ENCODE measurements at regions not wholly inside any gene's neighbourhood (a gene's known extent, or its start where the extent isn't known, plus 50 kb on each side); places are given as distances from the start of the nearest gene placed in this dataset.

DNA sequence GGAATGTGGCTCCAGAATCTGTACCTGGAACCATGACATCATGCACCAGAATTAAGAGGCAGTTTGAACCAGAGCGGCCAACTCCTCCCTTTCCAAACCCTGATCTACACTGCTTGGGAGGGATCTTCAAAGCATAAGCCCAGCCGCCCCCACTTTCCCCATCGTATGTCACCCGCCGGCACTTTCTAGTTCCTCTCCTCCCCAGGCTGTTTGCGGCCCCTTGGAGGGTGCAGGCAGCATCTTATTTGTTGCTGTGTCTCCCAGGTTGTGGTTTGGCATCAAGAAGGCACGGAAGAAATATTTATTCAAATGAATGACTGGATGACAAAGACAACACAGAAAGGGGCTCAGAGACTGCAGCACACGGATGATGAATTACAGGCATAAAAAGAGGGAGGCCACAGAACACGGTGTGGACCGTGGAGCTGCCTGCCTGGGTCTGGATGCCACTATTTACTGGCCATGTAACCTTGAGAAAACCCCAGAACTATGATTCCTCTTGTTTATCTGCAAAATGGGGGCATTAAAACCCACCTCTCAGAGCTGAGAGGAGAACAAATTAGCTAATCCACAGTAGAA is 305.8 kb downstream of the EIPR1 start:
- no peak for DNase-seq (ENCODE audit: low spot score)
- H3K4me3 ChIP-seq: no peak overlapping the region
- ATAC-seq (ENCODE audit: insufficient number of reproducible peaks, low FRiP score, low read depth): no peak
- H3K36me3 ChIP-seq: no peaks in the 10 kb centered on the region
- H3K4me1 ChIP-seq (ENCODE audit: control insufficient read depth in 1 of 2, low read depth in 2 of 2): no peaks in the 10 kb centered on the region
- H3K27me3 ChIP-seq (replicated peaks; ENCODE audit: insufficient read depth): no peaks in the 10 kb centered on the region
- no peak overlapping the region for H3K27ac ChIP-seq
- H3K9me3 ChIP-seq: no peaks in the 10 kb centered on the region
- TF ChIP-seq, protein P1, sequence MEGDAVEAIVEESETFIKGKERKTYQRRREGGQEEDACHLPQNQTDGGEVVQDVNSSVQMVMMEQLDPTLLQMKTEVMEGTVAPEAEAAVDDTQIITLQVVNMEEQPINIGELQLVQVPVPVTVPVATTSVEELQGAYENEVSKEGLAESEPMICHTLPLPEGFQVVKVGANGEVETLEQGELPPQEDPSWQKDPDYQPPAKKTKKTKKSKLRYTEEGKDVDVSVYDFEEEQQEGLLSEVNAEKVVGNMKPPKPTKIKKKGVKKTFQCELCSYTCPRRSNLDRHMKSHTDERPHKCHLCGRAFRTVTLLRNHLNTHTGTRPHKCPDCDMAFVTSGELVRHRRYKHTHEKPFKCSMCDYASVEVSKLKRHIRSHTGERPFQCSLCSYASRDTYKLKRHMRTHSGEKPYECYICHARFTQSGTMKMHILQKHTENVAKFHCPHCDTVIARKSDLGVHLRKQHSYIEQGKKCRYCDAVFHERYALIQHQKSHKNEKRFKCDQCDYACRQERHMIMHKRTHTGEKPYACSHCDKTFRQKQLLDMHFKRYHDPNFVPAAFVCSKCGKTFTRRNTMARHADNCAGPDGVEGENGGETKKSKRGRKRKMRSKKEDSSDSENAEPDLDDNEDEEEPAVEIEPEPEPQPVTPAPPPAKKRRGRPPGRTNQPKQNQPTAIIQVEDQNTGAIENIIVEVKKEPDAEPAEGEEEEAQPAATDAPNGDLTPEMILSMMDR (IDR thresholded peaks at IDR 0.05): no peak

DNA sequence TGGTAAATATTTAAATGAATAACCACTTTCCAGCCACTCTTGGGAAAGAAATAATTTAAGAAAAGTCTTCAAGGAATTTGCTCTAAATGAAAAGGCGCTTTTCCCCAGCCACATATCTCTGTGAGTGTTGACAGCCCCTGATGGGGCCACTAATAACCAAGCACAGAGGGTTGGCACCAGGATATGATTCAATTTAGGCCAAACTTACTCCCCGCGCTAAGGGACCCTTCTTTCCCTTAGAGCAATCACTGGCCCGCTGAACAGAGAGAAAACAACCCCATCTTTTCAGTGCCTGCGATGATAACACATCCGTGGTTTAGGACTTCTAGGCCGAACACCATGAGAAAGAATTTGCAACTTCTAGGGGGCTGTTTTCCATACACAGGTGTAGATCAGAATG is 310.8 kb downstream of the EIPR1 start:
- H3K36me3 ChIP-seq: no peaks in the 10 kb centered on the region
- no peak for DNase-seq (ENCODE audit: low spot score)
- H3K27ac ChIP-seq: no peak overlapping the region
- TF ChIP-seq, protein P1 (IDR thresholded peaks at IDR 0.05): no peak
- ATAC-seq (ENCODE audit: insufficient number of reproducible peaks, low FRiP score, low read depth): no peak
- no peaks in the 10 kb centered on the region for H3K4me1 ChIP-seq (ENCODE audit: control insufficient read depth in 1 of 2, low read depth in 2 of 2)
- no peaks in the 10 kb centered on the region for H3K9me3 ChIP-seq
- no peak overlapping the region for H3K4me3 ChIP-seq
- H3K27me3 ChIP-seq (replicated peaks; ENCODE audit: insufficient read depth): no peaks in the 10 kb centered on the region

DNA sequence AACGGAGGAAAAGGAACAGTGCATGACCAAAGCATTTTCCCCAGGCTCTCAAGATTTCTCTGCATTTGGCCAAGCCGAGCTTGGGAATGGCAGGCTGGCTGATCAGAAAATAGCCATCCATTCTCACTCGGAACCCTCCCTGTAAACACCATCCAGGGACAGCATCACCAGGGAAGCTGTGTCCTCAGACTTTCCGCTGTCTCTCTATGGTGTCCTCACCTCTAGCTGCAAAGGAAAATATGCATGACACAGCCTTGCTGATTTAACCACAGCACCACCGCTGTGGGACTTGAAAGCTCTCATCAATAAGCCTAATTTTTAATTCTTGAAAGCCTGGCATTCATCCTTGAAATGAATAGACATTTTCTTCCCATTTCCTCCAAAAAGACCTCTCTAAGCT is 311.7 kb downstream of the EIPR1 start:
- TF ChIP-seq, protein P1 (IDR thresholded peaks at IDR 0.05): no peak
- Histone ChIP-seq H3K27me3 (replicated peaks; ENCODE audit: insufficient read depth) (no peaks in the 10 kb centered on the region), H3K4me3 (no peak overlapping the region), H3K27ac (no peak overlapping the region), H3K36me3 (no peaks in the 10 kb centered on the region), H3K4me1 (ENCODE audit: control insufficient read depth in 1 of 2, low read depth in 2 of 2) (no peaks in the 10 kb centered on the region), H3K9me3 (no peaks in the 10 kb centered on the region)
- ATAC-seq (ENCODE audit: insufficient number of reproducible peaks, low FRiP score, low read depth): no peak
- no peak for DNase-seq (ENCODE audit: low spot score)

DNA sequence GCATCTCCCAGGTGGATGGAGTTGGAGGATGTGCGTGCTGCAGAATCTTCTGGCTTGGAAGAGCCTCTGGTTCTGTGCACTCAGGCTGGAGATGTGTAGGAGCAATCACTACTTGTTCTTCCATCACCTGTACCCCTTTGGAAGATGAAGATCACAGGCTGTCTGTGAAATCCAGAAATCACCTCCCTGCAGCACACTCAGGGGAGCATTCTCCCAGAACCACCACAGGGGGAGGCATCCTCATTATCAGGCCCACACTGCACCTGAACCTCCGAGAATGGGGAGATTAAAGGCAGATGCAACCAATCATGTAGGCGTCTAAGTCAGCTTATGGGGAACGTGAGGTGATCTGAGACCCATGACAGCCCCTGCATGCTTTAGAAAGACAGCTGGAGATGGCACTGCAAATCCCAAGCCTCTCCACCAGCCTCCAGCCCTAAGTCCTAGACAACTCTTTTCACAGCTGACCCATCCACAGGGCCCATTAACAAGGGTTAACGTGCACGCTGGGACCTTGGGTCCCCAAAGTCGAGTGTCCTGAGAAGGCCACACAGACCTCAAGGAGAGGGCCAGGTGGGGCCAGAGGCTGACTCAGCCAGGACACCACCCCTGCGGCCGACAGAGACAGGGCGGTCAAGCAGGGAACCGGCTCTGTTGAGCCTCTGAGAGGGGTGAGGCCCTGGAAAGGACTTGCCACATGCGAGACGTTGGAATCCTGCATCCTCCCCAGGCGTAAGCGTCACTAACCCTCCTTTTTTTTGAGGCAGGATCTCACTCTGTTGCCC is 314.9 kb downstream of the EIPR1 start:
- no peak for DNase-seq (ENCODE audit: low spot score)

DNA sequence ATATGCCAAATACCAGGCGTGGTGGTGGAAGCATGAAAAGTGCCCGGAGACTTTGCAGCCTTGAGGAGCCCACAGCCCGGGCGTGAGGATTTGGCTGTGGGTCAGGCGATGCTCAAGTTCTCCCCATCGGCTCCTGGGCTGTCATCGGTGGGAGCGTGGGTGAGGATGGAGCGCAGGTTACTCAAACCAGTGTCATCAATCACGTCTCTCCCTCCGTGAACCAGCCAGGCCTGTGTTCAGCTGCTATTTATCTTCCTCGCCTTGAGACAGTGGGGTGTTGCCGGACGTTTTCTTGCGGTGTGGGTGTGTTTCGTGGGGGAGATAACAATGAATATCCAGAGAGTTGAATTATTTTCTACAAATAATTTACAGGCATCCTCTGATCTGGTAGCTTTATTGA is 317.6 kb downstream of the EIPR1 start:
- no peaks in the 10 kb centered on the region for H3K9me3 ChIP-seq
- no peaks in the 10 kb centered on the region for H3K36me3 ChIP-seq
- TF ChIP-seq, protein P1 (IDR thresholded peaks at IDR 0.05): no peak
- no peak overlapping the region for H3K4me3 ChIP-seq
- ATAC-seq (ENCODE audit: insufficient number of reproducible peaks, low FRiP score, low read depth) (no peak), DNase-seq (ENCODE audit: low spot score) (no peak)
- no peaks in the 10 kb centered on the region for H3K27me3 ChIP-seq (replicated peaks; ENCODE audit: insufficient read depth)
- no peak overlapping the region for H3K27ac ChIP-seq
- H3K4me1 ChIP-seq (ENCODE audit: control insufficient read depth in 1 of 2, low read depth in 2 of 2): no peaks in the 10 kb centered on the region

More for the DNA sequence above, 314.9 kb downstream of the EIPR1 start:
- H3K27ac ChIP-seq: no peak overlapping the region
- no peak for ATAC-seq (ENCODE audit: insufficient number of reproducible peaks, low FRiP score, low read depth)
- no peaks in the 10 kb centered on the region for H3K36me3 ChIP-seq
- no peaks in the 10 kb centered on the region for H3K27me3 ChIP-seq (replicated peaks; ENCODE audit: insufficient read depth)
- H3K4me3 ChIP-seq: no peak overlapping the region
- H3K4me1 ChIP-seq (ENCODE audit: control insufficient read depth in 1 of 2, low read depth in 2 of 2): no peaks in the 10 kb centered on the region
- H3K9me3 ChIP-seq: no peaks in the 10 kb centered on the region
- TF ChIP-seq, protein P1 (IDR thresholded peaks at IDR 0.05): no peak
